NCI-H1105 (cell line): ENCODE measurements at regions not wholly inside any gene's neighbourhood (a gene's known extent, or its start where the extent isn't known, plus 50 kb on each side); places are given as distances from the start of the nearest gene placed in this dataset.

Source experiments
- DNase-seq: peaks from one replicate; lab custom pipeline; 2025; lab: John Stamatoyannopoulos, UW

GRCh38 chr16:59719121-59719520 is 985.0 kb upstream of the GOT2 start:
- DNase-seq, result no peak

GRCh38 chr16:59707436-59708226 is 973.5 kb upstream of the GOT2 start:
- no peak for DNase-seq

GRCh38 chr16:59701963-59702930 is 968.1 kb upstream of the GOT2 start:
- no peak for DNase-seq

GRCh38 chr16:59699786-59700185 is 965.7 kb upstream of the GOT2 start:
- DNase-seq, result no peak

- no peak for DNase-seq
These were observed 964.4 kb upstream of the GOT2 start for GRCh38 chr16:59698346-59699020.

GRCh38 chr16:59697761-59698160 is 963.6 kb upstream of the GOT2 start:
- no peak for DNase-seq

GRCh38 chr16:59697236-59697635 is 963.1 kb upstream of the GOT2 start:
- no peak for DNase-seq

GRCh38 chr16:59696495-59696894 is 962.4 kb upstream of the GOT2 start:
- DNase-seq, result no peak

- DNase-seq, result no peak
These were observed 956.1 kb upstream of the GOT2 start for GRCh38 chr16:59690216-59690615.

GRCh38 chr16:59688006-59688405 is 953.9 kb upstream of the GOT2 start:
- no peak for DNase-seq

GRCh38 chr16:59686405-59686804 is 952.3 kb upstream of the GOT2 start:
- DNase-seq, result no peak

- no peak for DNase-seq
These were observed 950.8 kb upstream of the GOT2 start for GRCh38 chr16:59684911-59685310.

GRCh38 chr16:59683709-59684108 is 949.6 kb upstream of the GOT2 start:
- no peak for DNase-seq

GRCh38 chr16:59665618-59666220 is 931.6 kb upstream of the GOT2 start:
- no peak for DNase-seq

- DNase-seq, result no peak
These were observed 924.5 kb upstream of the GOT2 start for GRCh38 chr16:59658572-59658971.

- DNase-seq, result no peak
These were observed 920.9 kb upstream of the GOT2 start for GRCh38 chr16:59655031-59655430.

- DNase-seq, result no peak
These were observed 920.3 kb upstream of the GOT2 start for GRCh38 chr16:59654455-59654854.

- DNase-seq, result no peak
These were observed 917.5 kb upstream of the GOT2 start for GRCh38 chr16:59651662-59652061.

- DNase-seq, result no peak
These were observed 911.1 kb upstream of the GOT2 start for GRCh38 chr16:59645194-59645593.

GRCh38 chr16:59635674-59636073 is 901.6 kb upstream of the GOT2 start:
- no peak for DNase-seq

GRCh38 chr16:59634951-59635350 is 900.8 kb upstream of the GOT2 start:
- DNase-seq, result no peak

GRCh38 chr16:59634004-59634579 is 900.0 kb upstream of the GOT2 start:
- no peak for DNase-seq
